Thyroid gland (tissue), 4 donors: ENCODE measurements at regions not wholly inside any gene's neighbourhood (a gene's known extent, or its start where the extent isn't known, plus 50 kb on each side); places are given as distances from the start of the nearest gene placed in this dataset.

ENCODE experiments used
- DNase-seq, 2 donors: peaks; one replicate each; pipeline ENCODE4 v3.0.0-alpha.2; 2019
- H3K27ac ChIP-seq, 3 donors: fragments of 200-600 bp; sonication (generic); 1 replicate in 2 of 3; 2 replicates in 1 of 3; pipeline ENCODE4 v1.5.1; 2016 to 2019; ENCODE audit warnings: mild to moderate bottlenecking in 1 of 3, moderate library complexity in 1 of 3
- H3K27me3 ChIP-seq: fragments of 200-600 bp; sonication (generic); one replicate; pipeline ENCODE4 v1.5.1; 2019
- H3K36me3 ChIP-seq, 2 donors: fragments of 200-600 bp; sonication (generic); one replicate each; pipeline ENCODE4 v1.5.1; 2016 to 2019
- H3K4me1 ChIP-seq, 2 donors: fragments of 200-600 bp; sonication (generic); one replicate each; pipeline ENCODE4 v1.5.1; 2017 to 2019
- H3K4me3 ChIP-seq, 3 donors: fragments of 200-600 bp; sonication (generic); replicated peaks in 1 of 3; 1 replicate in 2 of 3; 2 replicates in 1 of 3; pipeline ENCODE4 v1.5.1; 2016; ENCODE audit warnings: mild to moderate bottlenecking in 1 of 3
- H3K9me3 ChIP-seq: fragments of 200-600 bp; sonication (generic); one replicate; pipeline ENCODE4 v1.5.1; 2017
- POLR2A ChIP-seq, 2 donors: fragments of 450-650 bp; IDR thresholded peaks; one replicate each; pipeline ENCODE4 v1.6.1; 2017; ENCODE audit warnings: antibody characterized with exemption in 2 of 2, mild to moderate bottlenecking in 2 of 2, moderate library complexity in 1 of 2
- WGBS, 2 donors: methylation state at CpG; one replicate each; pipeline ENCODE4 v1.1.5; 2017; 5-methylcytosine and 5-hydroxymethylcytosine counted together
- intact Hi-C: fragments of 100-400 bp; cut with DNase I; formaldehyde crosslinking; loops from one replicate; pipeline ENCODE4 v1.15.1; 2023
- TF ChIP-seq, protein P1 (sequence below), 6 experiments: fragments of 200-600 bp in 3 of 6; fragments of 450-650 bp in 3 of 6; sonication (generic) in 3 of 6; IDR thresholded peaks; one replicate each; pipeline ENCODE4 v1.5.1; 2016 to 2019; ENCODE audit warnings: antibody characterized with exemption in 6 of 6, mild to moderate bottlenecking in 2 of 6, inconsistent platforms in 1 of 6, moderate library complexity in 1 of 6

DNA sequence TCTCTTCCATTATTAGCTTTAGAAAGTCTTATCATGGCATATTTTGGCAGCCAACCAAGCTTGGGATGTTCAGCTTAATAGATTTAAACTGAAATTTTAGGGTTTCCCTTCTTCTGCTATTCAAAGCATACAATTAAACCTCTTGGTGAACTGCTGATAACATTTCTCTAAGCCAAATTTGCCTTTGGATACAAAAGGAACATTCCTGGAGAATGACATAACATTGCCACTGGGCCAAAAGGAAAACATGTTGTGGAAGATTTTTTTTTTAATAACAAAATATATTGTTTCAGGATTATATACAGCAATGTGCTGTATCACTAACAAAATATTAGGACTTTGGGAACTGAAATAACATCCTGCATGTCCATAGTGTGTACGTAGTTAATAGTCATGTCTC is 215.1 kb upstream of the TBX18 start:
- no peak overlapping the region for H3K4me3 ChIP-seq

GRCh38 chr6:84977363-84977705 is 212.9 kb upstream of the TBX18 start:
- no peak overlapping the region for H3K27ac ChIP-seq
- intact Hi-C loops, result no loop called here
- 78 to 83% methylated on average over 1 of the region's 1 CpG for WGBS, 2 donors
- H3K36me3 ChIP-seq, result no peaks in the 10 kb centered on the region
- H3K4me1 ChIP-seq, result no peaks in the 10 kb centered on the region
- no peak overlapping the region for H3K4me3 ChIP-seq
- TF ChIP-seq, protein P1, sequence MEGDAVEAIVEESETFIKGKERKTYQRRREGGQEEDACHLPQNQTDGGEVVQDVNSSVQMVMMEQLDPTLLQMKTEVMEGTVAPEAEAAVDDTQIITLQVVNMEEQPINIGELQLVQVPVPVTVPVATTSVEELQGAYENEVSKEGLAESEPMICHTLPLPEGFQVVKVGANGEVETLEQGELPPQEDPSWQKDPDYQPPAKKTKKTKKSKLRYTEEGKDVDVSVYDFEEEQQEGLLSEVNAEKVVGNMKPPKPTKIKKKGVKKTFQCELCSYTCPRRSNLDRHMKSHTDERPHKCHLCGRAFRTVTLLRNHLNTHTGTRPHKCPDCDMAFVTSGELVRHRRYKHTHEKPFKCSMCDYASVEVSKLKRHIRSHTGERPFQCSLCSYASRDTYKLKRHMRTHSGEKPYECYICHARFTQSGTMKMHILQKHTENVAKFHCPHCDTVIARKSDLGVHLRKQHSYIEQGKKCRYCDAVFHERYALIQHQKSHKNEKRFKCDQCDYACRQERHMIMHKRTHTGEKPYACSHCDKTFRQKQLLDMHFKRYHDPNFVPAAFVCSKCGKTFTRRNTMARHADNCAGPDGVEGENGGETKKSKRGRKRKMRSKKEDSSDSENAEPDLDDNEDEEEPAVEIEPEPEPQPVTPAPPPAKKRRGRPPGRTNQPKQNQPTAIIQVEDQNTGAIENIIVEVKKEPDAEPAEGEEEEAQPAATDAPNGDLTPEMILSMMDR (IDR thresholded peaks at IDR 0.05), result no peak
- no peak for TF ChIP-seq POLR2A (IDR thresholded peaks at IDR 0.05)
- DNase-seq, result no peak
- no peaks in the 10 kb centered on the region for H3K27me3 ChIP-seq
- no peaks in the 10 kb centered on the region for H3K9me3 ChIP-seq

More for the DNA sequence above, 215.1 kb upstream of the TBX18 start:
- TF ChIP-seq, protein P1 (IDR thresholded peaks at IDR 0.05), result no peak
- no peak for TF ChIP-seq POLR2A (IDR thresholded peaks at IDR 0.05)
- H3K4me1 ChIP-seq, result no peaks in the 10 kb centered on the region
- WGBS, 2 donors, result 64 to 67% methylated on average over 1 of the region's 1 CpG
- H3K9me3 ChIP-seq, result no peaks in the 10 kb centered on the region
- intact Hi-C loops, result no loop called here
- DNase-seq, result no peak
- H3K27ac ChIP-seq, result no peak overlapping the region
- no peaks in the 10 kb centered on the region for H3K36me3 ChIP-seq
- no peaks in the 10 kb centered on the region for H3K27me3 ChIP-seq

DNA sequence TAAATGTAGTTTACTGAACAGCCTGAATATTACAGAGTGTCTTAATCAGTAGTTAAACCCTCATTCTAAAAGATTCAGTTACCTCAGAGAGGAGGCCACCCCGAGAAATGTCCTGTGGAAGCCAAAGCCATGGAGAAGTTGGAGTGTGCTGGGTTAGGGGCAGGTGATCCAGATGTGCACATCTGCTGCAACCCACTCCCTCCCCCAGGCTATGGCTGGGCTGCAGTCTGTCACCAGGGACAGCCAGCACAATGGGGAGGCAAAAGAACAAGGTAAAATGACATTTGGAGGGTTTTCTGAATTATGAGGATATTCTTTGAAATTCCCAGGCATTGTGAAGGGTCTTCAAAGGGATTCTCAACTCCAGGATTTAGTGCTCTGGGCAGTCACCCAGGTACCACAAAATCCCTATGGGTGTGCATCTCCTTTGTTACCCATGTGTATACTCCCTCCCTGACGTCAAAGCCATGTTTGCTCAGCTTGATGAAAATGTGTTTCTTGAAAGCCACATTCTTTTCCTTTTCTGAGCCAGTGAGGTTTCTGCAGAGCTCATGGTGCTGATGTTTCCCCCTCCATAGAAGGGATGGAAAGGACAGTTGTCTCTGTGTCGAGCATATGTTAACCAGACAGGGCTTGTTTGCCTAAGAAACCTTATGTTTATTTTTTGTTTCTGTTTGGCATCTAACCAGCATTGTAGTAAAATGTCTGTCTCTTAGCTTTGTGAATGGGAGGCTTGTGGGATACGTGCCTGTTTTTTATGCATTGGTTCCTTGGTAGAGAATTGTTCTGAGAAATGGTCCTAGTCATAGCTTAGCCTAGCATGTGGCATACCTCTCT is 212.3 kb upstream of the TBX18 start:
- Histone ChIP-seq H3K36me3 (no peaks in the 10 kb centered on the region), H3K27me3 (no peaks in the 10 kb centered on the region), H3K4me3 (no peak overlapping the region), H3K27ac (no peak overlapping the region), H3K4me1 (no peaks in the 10 kb centered on the region), H3K9me3 (no peaks in the 10 kb centered on the region)
- no peak for DNase-seq
- TF ChIP-seq POLR2A (IDR thresholded peaks at IDR 0.05), result no peak
- TF ChIP-seq, protein P1 (IDR thresholded peaks at IDR 0.05), result no peak
- intact Hi-C loops, result no loop called here
- WGBS, 2 donors, result 54 to 65% methylated on average over 4 of the region's 4 CpGs

GRCh38 chr6:84975316-84975715 is 210.9 kb upstream of the TBX18 start:
- intact Hi-C loops, result no loop called here
- H3K27me3 ChIP-seq, result no peaks in the 10 kb centered on the region
- no peak for TF ChIP-seq POLR2A (IDR thresholded peaks at IDR 0.05)
- TF ChIP-seq, protein P1 (IDR thresholded peaks at IDR 0.05), result no peak

GRCh38 chr6:84973606-84974005 is 209.2 kb upstream of the TBX18 start:
- intact Hi-C loops, result no loop called here
- H3K4me1 ChIP-seq, result no peaks in the 10 kb centered on the region
- H3K9me3 ChIP-seq, result no peaks in the 10 kb centered on the region
- no peaks in the 10 kb centered on the region for H3K27me3 ChIP-seq
- no peak for DNase-seq
- no peak overlapping the region for H3K4me3 ChIP-seq
- H3K27ac ChIP-seq, result no peak overlapping the region
- no peak for TF ChIP-seq POLR2A (IDR thresholded peaks at IDR 0.05)
- TF ChIP-seq, protein P1 (IDR thresholded peaks at IDR 0.05), result no peak
- H3K36me3 ChIP-seq, result no peaks in the 10 kb centered on the region
- 89 to 95% methylated on average over 2 of the region's 2 CpGs for WGBS, 2 donors

More at GRCh38 chr6:84975316-84975715, 210.9 kb upstream of the TBX18 start:
- H3K4me3 ChIP-seq, result no peak overlapping the region
- no peaks in the 10 kb centered on the region for H3K4me1 ChIP-seq
- DNase-seq, result no peak
- 85 to 92% methylated on average over 1 of the region's 1 CpG for WGBS, 2 donors
- H3K36me3 ChIP-seq, result no peaks in the 10 kb centered on the region
- H3K27ac ChIP-seq, result no peak overlapping the region
- no peaks in the 10 kb centered on the region for H3K9me3 ChIP-seq
